ENCODE measurements at regions not wholly inside any gene's neighbourhood (a gene's known extent, or its start where the extent isn't known, plus 50 kb on each side); places are given as distances from the start of the nearest gene placed in this dataset.

DNA sequence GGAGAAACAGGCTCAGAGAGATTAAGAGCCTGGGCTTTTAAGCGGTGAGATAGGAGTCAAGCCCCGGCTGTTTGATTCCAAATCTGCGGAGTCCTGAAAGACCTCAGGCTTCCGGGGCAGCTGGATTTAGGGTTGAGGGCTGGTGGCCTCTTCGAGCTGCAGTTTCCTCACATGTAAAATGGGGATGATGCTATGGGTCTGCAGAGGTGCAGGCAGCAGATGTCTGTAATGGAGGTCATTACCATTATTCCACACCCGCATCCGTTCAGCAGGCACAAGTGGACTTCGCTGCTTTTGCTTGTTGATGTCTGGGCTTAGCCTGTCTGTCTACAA lies 175.6 kb upstream of the HS6ST1 start:
- no peak for DNase-seq (ENCODE audit: low read depth)

DNA sequence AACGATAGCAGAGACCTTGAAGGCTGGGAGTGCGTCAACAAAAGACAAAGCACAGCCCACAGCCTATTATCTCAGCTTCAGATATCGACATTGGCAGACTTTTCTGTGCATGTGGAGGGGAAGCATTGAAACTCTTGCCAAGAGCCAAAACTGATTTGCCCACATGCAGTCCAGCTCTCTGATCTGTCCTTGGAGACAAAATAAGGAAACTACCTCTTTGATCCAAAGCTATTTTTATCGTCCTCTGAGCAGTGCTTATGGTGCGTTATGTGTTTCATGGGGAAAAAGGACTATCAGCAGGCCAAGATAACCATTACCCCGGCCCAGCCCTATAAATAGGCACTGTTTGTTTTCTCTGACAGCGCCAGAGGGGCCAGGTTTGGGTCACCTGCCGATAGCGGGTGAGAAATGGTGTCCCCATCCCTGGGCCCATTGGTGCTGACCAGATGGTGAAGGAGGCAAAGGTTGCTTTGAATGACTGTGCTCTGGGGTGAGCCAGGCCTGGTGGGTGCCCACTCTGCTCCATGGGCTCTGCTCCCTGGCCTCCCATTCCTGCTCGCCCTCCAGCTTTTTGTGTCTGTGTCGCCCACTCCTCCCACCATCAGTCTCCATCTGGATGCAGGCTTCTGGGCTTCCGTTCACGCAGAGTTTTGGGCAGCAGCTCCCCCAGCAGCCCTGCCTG lies 176.1 kb upstream of the HS6ST1 start:
- DNase-seq (ENCODE audit: low read depth) = no peak

DNA sequence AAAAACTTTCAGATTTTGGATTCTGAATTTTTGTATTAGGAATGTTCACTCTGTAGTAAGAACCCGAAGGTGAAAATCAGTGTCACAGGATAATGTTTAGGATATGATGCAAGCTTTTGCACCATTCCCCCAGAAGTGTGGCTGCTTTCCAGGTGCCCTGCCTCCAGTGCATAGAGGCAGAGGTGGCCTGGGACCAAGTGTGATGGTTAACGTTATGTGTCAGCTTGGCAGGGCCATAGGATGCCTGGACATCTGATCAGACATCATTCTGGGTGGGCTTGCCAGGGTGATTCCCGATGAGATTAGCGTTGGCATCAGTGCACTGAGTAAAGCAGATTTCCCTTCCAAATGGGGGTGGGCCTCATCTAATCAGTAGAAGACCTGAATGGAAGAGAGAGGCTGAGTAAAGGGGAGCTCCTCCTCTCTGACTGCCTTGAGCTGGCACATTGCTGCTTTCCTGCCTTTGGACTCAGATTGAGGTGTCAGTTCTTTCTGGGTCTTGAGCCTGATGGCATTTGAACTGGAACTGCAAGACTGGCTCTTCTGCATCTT lies 177.4 kb upstream of the HS6ST1 start:
- no peak for DNase-seq (ENCODE audit: low read depth)

DNA sequence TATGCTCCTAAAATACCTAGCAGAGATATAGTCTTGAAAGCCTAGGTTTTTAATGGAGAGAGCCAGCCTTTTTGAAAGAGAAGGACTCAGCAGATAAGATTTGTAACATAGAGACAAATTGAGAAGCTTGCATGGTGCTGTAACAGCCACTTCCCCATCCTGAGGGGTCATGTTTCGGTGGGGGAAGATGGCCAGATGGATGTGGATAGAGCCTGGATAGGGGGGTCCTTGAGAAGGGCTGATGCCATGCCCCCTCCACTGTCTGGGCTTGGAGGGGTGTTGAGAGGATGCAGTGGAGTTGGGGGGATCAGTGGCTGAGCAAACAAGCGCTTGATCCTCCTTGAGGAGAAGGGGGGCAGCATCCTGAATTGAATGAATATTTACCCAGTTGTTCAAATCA lies 178.0 kb upstream of the HS6ST1 start:
- DNase-seq (ENCODE audit: low read depth) = no peak

DNA sequence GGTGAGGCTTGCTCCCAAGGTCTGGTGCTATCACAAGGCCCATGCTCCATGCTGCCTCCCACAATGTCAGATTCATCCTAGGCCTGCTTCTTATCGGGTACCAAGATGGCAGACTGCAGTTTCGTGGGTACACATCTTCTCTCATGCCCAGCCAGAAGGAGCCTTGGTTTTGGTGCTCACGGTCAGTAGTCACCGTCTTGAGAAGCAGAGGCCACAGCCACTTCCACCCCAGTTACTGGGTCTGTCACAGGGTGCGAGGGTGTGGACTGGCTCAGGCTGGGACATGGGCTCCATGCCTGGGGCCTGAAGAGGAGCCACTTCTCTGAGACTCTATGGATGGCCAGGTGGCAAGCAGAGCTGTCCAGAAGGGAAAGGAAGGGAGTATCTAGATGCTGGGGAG lies 178.8 kb upstream of the HS6ST1 start:
- DNase-seq (ENCODE audit: low read depth) = no peak

DNA sequence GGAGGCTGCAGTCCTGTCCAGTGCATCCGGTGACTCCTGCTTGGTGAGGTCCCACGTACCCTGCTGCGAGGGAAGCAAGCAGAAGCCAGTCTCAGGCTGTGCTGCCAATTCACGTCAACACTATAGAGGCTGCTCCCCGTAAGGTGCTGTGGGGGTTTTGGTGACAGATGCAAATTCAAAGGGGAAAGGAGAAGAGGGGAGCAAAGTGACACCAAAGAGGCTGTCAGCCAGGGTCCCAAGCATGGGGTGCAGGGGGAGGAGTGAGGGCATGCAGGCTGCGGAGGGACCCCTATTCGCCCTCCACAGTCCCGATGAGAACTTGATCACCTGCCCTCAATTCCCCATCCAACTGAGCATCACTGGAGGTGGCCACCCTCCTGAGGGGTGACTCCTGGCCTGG lies 179.4 kb upstream of the HS6ST1 start:
- no peak for DNase-seq (ENCODE audit: low read depth)

DNA sequence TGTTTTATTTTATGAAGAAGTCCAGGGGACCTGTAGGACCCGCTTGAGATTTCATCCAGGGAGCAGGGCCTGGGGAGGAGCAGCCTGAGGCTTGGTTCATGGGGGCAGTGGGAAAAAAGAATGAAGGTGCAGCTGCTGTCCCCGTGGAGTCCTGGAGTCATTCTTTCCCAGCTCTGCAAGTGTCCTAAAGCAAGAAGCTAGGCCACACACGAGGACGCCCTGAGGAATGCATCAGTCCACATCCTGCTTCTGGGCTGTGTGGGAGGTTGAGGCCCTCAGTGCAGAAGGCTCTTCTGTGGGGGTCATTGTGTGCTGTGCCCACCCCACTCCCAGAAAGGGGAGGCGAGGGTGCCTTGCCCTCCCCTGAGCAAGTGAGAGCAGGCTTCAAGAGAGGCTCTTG lies 179.9 kb upstream of the HS6ST1 start:
- DNase-seq (ENCODE audit: low read depth) = no peak

DNA sequence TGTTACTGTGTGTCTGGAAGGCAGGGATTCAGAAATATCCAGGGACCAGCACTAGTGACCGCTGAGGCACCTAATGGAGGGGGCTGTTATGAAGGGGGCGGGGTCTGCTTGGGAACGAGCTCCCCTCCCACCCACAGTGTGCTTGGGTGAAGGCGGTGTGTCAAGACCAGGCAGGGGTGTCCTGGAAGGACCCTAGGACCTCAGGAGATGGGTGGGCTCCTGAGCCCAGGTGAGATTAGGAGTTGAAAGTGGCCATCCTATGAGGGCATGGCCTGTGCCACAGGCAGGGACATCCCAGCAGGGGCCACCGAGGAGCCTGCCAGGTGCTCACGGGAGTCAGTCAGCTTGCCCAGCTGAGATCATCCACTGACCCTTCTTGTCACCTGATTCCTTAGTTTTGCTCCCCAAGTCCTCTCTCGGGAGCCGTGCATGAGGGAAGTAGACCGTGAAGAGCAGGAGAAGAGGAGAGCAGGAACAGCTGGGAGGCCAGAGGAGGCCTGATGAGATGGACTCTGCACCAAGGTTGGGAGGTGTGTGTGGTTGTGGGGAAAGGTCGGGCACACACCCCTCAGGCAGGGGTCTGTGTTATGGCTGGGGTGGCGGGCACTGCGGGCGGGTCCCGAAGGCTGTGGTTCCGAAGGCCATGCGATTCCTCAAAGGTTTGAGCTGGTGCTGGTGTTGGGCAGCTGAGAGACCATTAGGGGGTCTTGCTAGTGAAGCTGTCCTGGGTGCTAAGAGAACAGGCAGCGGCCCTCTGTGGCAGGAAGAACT lies 180.9 kb upstream of the HS6ST1 start:
- no peak for DNase-seq (ENCODE audit: low read depth)

DNA sequence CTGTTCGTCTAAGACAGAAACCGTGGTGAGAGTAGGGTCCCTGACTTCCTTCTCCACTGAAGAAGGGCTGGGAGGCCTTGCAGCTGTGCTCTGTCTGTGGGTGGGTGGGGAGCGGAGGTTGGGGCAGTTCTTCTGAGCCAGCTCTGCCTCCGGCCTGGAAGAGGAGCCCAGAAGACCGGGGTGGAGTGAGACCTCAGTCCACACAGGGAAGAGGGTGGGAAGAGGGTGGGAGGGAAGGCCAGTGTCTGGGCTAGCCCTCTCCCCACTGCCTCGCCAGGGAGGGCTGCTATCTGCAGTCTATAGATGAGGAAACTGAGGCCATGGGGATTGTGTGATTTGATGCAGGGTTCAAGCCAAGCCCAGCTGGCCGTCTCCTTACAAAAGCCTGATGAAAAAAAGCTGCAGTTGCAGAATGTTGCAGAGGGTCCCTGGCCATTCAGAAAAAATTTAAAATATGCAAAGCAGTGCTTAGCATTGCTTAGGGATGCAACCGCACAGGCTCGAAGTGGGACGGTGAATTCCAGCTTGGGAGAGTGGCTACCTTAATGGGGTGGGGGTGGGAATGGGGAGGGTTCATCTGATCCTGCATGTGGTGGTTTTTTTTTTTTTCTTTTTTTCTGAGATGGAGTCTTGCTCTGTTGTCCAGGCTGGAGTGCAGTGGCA lies 181.6 kb upstream of the HS6ST1 start:
- no peak for DNase-seq (ENCODE audit: low read depth)

DNA sequence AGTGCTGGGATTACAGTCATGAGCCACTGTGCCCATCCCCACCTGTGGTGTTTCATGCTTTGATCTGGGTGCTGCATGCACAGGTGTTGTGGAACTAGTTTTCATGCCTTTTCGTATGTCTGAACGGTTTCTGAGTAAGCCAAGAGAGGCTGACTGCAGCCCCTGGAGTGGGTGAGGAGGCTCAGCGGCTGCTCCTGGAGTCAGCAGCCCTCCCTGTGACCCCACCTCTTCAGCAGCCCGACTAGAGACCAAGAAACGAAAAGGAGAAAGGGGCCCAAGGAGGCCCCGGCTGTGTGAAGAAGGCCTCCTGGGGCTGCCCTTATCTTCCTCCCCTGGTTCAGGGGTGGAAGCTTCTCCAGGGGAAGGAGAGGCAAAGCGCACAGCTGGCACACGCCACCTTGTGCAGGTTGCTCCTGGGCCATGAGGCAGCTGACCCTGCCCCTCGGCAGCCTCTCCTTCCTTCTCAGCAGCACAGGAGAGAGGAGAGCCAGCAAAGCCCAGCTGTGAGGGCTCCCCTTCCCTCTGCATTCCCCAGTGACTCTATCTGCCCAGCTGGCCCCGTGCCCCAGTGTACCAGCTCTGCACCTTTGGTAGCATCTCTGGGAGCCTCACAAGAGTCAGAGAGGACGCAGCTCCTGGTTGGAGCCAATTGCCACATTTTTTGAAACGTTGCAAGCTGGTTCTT lies 182.5 kb upstream of the HS6ST1 start:
- DNase-seq (ENCODE audit: low read depth) = no peak

DNA sequence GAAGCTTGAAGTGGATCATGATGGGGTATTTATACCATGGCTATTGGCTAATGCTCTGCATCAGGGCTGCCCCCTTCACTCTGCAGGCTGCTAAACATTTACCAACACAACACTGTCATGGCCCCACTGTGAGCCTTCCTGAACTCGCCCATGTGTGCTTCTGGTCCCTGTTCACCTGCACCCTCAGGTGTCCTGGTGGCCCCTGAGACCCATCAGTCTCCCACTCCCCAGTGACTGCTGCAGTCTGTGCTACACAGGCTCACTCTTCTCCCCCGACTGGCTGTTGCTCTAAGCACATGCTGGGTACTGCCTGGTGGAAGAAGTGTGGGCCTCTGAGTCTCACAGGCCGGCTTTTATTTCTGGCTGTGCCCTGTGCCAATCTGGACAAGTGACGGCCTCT lies 183.0 kb upstream of the HS6ST1 start:
- no peak for DNase-seq (ENCODE audit: low read depth)

DNA sequence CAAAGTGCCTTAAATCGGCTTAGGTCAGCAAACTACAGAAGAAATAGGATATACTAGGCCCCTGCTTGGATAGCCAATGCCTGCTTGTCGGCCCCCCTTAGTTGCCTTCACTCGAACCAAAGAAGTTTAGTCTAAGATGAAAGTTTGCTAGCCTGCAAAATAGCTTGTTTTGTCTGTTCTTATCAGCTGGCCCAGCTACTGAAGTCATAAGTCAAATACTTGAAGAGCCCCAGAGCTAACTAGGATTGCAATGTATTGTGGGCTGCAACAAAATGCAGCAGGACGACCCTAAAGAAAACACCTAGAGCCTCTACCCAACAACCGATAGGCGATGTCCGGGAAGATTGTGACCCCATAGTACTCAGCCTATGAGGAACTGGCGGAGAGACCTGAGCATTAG lies 183.5 kb upstream of the HS6ST1 start:
- DNase-seq (ENCODE audit: low read depth) = no peak

DNA sequence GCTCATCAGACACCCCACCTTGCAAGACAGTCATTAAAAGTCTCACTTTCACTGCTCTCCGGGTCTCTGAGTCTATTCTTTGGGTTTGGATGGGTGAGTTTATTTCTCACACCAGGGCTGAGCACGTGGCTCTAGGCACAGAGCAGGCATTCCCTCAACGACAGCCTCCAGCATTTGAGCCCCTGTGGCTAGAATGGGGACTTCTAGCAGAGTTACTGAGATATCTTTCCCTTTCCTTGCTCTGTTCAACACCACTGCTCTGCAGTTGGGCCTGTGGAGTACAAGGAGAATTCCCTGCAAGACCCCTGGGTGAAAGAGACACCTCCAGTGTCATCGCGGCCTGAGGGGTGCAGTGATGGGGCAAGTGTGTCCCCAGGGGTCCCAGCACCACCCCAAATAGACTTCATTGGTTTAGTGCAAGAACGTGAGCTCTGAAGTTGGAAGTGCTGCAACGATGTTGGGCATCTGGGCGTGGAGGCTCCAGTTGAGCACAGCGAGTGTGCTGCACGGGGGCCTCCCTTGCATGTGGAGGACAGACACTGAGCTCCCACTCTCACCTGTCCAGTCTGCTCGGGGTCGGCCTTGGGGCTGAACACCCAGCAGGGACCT lies 184.1 kb upstream of the HS6ST1 start:
- no peak for DNase-seq (ENCODE audit: low read depth)

DNA sequence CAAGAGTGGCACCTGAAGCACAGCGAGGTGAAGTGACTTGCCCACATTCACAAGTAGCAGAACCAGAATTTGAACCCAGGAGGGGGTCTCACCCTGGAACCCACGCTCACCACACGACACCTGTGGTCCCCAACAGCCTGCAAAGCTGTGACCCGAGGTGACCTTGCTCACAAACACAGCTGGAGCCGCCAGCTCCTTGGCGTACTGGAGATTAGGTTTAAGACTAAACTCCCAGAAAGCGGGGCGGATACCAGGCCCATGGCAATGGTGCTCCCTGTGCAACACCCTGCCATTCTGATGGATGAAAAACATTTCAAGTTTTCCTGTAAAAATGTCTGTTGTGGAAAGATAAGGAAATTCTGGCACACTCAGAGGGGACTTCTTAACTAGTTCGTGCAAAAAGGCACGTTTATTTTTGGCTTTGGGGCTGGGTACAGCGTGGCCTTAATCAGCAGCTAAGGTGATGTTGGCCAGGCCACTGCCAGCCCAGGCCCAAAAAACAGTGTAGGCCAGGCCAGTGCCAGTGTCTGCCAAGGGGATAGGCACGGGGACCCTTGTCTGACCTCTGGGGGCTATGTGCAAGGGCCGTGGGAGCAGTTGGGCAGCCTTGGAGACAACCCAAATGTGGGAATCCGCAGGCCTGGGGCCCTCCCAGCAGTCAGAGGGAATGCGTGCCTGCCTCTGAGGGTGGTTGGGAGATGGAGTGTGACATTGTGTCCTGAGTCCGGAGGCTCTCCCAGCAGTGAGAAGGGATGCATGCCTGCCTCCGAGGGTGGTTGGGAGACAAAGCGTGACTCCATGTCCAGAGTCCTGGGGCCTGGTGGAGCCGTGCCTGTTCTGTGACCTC lies 185.0 kb upstream of the HS6ST1 start:
- DNase-seq (ENCODE audit: low read depth) = no peak

DNA sequence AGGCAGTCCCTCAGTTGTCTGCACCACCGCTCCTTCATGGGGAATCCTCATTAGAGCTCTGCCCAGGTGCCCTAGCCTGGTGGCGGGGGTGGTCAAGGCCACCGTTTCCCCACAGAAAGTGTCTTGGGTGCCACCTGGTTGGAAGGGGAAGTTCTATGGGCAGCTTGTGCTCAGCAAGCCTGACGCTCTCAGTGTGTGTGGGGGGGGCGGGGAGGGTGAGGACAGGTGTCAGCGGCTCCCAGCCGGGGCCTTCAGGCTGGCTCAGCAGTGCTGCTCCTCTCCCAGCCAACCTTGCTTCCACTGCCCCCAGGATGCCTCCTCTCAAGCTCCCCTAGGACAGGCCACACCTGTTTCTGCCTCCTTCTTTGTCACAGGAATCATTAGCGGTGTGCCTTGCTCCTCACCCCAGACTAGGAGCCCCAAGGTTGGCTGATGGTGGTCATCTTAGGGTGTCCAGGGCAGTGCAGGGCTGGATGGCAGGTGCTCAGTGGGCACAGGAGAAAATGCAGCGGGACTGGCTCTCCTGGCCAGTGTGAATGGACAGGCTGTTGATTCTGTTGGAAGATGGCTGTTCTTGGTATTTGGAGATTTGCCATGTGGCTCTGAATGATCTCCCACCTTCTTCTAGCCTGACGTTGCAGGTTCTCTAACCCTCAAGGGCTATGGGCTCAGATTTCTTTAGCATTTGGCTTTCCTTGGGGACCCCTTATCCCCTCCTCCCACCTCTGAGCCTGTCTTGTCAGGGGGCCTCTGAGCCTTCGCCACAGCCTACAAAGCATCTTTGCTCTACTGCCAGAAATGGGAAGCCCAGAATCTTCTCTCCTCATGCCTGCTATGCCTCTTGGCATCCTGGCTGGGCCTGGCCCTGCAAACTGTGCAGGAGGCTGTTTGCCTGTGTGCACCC lies 185.8 kb upstream of the HS6ST1 start:
- no peak for DNase-seq (ENCODE audit: low read depth)

DNA sequence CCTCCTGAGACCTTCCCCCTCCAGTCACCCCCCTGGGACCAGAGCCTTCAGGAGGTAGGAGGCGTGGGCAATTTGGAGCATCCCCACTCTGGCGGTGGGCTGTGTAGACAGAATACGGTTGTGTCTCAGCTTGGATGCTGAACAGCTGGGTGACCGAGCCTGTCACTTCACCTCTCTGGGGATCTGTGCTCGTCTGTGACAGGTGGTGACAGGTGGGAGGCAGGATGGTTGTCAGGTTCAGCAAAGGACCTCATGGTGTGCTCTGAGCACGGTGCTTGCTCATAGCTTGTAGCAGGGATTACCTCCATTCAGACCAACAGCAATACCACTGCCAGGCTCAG lies 186.5 kb upstream of the HS6ST1 start:
- no peak for DNase-seq (ENCODE audit: low read depth)

DNA sequence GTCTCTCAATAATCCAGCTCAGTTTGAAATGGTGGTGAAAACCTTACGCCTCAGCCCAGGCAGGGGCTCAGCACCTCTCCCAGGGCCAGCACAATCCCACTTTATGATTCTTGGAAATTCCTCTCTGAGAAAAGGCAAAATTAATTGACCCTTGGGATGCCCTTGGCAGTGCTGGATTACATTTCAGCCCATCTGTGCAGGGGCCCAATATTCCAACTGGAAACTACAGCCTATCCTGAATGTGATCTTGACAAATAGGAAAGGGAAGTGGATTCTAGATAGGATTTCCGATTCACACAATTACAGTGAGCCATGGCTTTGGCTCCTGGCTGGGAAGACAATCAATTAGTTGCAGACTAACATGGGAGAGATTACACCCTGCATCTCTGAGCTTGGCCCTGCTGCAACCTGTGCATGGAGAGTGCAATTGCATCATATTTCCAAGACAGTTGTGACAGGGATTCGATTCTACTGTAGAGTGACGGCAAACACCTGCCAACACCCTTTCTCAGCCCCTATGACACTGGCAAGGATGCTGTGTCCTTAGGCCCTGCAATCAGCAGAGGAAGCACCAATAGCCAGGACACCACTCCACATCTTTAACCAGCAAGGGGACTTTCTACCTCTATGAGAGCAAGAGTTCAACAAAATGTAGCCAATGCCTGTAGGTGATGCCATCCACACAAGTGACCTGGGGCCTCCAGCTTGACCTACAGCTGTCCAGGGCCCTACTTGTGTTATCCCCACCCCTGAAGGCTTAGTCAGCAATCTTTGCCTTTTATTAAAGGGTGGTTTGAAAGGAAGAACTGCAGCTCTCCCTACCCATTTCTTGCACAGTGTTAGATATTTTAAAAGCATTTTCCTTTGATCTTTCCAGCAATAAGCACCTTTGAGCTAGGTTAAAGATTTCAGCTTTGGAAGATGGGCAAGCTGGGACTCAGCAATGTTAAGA lies 187.2 kb upstream of the HS6ST1 start:
- DNase-seq (ENCODE audit: low read depth) = no peak

DNA sequence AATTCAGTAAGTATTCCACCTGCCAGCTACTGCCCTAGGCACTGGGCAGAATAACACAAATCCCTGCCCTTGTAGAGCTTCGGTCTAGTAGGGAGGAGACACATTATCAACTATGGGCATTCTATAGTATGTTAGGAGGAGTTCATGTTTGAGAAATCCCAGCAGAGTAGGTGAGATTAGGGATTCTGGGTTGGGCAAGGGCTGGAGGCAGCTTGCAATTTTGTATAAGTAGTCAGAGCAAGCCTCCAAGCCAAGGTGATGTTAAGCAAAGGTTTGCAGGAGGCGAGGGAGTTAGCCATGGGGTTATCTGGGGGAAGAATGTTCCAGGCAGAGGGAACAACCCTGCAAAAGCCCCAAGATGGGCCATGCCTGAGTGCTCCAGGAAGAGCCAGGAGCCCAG lies 187.9 kb upstream of the HS6ST1 start:
- no peak for DNase-seq (ENCODE audit: low read depth)
